ENCODE measurements at regions not wholly inside any gene's neighbourhood (a gene's known extent, or its start where the extent isn't known, plus 50 kb on each side); places are given as distances from the start of the nearest gene placed in this dataset.

GRCh38 chr10:29081231-29081630 lies 207.6 kb upstream of the LYZL1 start:
- H3K27ac ChIP-seq: no peak overlapping the region
- TF ChIP-seq CTCF (conservative IDR thresholded peaks at IDR 0.05) (no peak), ZFX (IDR thresholded peaks at IDR 0.05) (no peak)

DNA sequence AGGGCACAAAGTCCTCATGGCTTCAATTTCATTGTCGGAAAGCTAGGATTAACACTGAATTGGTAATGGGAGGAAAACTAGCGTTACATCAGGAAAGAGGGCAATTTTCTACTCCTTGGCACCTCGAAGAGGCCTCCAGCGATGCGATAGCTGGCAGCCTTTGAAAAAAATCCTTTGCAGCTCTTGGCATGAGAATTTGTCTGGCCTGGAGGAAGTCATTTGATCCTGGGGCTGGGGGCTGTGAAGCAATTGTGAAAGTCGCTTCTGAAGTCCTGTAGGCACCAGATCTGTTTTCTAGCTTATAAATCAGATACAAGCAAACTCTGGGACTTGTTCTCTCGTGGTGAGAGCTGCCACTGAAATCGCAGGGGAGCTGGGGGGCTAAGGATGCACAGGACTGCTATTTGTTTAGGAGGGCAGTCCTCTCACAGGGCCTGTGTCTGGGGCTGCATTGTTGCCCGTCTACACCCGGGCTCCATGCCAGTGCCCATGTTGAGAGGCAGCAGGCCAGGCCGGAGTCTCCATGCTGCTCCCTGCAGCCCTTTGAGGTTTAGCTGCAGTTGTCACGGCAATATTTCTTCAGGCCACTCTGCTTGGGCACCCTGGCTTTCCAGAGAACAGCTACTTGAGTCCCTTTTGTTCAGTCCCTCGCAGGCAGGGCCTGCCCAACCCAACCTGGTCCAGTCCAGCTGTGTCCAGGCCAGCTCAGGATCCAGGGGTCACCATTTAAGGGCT lies 206.8 kb upstream of the LYZL1 start:
- H3K27ac ChIP-seq: no peak overlapping the region
- no peak for TF ChIP-seq CTCF (conservative IDR thresholded peaks at IDR 0.05)
- TF ChIP-seq ZFX (IDR thresholded peaks at IDR 0.05): no peak

GRCh38 chr10:29083096-29083495 lies 205.8 kb upstream of the LYZL1 start:
- no peak overlapping the region for H3K27ac ChIP-seq
- TF ChIP-seq ZFX (IDR thresholded peaks at IDR 0.05): no peak
- TF ChIP-seq CTCF (conservative IDR thresholded peaks at IDR 0.05): no peak

- H3K27ac ChIP-seq: no peak overlapping the region
- TF ChIP-seq CTCF (conservative IDR thresholded peaks at IDR 0.05) (no peak), ZFX (IDR thresholded peaks at IDR 0.05) (no peak)
These were observed 204.1 kb upstream of the LYZL1 start for GRCh38 chr10:29084681-29085307.

DNA sequence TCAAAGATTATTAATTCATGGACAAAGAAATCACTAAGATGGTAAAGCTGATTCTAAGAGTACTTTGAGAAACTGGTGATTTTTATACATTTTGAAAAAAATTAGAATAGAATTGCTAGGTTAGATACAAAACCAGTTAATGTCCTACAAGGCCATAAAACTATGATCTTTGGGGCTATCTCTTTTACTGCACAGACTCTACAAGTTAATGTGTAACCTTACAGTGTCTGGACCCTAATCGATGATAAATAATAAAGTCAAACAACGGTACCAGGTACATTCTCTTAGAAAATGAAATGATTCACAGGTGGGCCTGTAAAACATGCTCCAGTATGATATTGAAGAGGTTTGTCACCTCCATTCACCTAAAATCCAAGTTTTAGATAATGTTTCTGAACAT lies 199.8 kb upstream of the LYZL1 start:
- TF ChIP-seq ZFX (IDR thresholded peaks at IDR 0.05): no peak
- no peak for TF ChIP-seq CTCF (conservative IDR thresholded peaks at IDR 0.05)
- H3K27ac ChIP-seq: no peak overlapping the region

DNA sequence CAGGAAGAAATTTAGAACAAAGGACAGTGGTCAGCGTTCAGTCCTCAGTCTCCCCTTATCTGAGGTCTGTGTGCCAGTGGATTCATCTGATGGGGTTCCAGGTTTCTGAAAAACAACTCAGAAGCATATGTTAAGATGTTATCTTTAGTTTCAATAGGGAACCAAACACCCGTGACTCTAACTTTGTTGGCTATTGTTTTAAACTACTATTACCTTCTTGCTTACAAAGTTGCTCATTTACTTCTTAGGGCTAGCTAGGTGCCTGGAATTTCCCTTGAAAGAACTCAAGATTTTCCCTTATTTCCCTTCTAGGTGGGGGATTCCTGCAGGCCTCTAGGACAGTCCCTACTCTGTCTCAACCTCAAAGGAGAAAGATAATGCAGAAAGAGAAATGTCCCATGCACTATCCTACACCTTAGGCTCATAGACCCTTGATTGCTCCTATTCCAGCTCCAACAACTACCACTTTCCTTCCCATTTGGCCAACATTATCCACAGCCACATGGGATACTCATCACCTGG lies 192.5 kb upstream of the LYZL1 start:
- H3K27ac ChIP-seq: no peak overlapping the region
- TF ChIP-seq ZFX (IDR thresholded peaks at IDR 0.05) (no peak), CTCF (conservative IDR thresholded peaks at IDR 0.05) (no peak)

DNA sequence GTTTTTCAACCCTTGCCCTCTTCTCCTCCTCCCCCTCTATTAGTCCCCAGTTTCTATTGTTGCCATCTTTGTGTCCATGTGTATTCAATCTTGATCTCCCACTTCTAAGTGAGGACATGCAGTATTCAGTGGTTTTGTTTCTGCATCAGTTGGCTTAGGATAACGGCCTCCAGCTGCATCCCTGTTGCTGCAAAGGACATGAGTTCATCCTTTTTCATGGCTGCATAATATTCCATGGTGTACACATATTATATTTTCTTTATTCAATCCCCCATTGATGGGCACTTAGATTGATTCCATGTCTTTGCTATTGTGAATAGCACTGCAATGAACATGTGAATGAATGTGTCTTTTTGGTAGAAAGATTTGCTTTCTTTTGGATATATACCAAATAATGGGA lies 190.4 kb upstream of the LYZL1 start:
- TF ChIP-seq ZFX (IDR thresholded peaks at IDR 0.05): no peak
- no peak for TF ChIP-seq CTCF (conservative IDR thresholded peaks at IDR 0.05)
- no peak overlapping the region for H3K27ac ChIP-seq
